ENCODE measurements at regions not wholly inside any gene's neighbourhood (a gene's known extent, or its start where the extent isn't known, plus 50 kb on each side); places are given as distances from the start of the nearest gene placed in this dataset.
A peak's percentile ranks its signal among the peaks of the same experiment; 100 is the strongest.

- Histone ChIP-seq H3K27ac (ENCODE audit: low read length) (peak overlapping the region; percentile 20), H3K4me3 (ENCODE audit: low read length) (no peak overlapping the region), H3K27me3 (ENCODE audit: control insufficient read depth, insufficient read depth, low read length) (no peaks in the 10 kb centered on the region), H3K4me1 (ENCODE audit: control insufficient read depth, insufficient read depth, low read length) (peaks cover 6% of the 10 kb centered on the region), H3K9me3 (replicated peaks; ENCODE audit: control insufficient read depth, low read depth, low read length) (no peaks in the 10 kb centered on the region), H3K36me3 (ENCODE audit: control insufficient read depth, insufficient read depth, low read length) (no peaks in the 10 kb centered on the region)
- DNase-seq: peak; percentile 31
- WGBS (ENCODE audit: insufficient coverage): no CpG with 5 or more reads among the region's 9 CpGs
Measured at GRCh38 chr3:145798696-145799537, 362.1 kb downstream of the PLOD2 start.

- no peaks in the 10 kb centered on the region for H3K27me3 ChIP-seq (ENCODE audit: control insufficient read depth, insufficient read depth, low read length)
- peaks cover 6% of the 10 kb centered on the region for H3K4me1 ChIP-seq (ENCODE audit: control insufficient read depth, insufficient read depth, low read length)
- H3K36me3 ChIP-seq (ENCODE audit: control insufficient read depth, insufficient read depth, low read length): no peaks in the 10 kb centered on the region
- H3K27ac ChIP-seq (ENCODE audit: low read length): no peak overlapping the region
- no peaks in the 10 kb centered on the region for H3K9me3 ChIP-seq (replicated peaks; ENCODE audit: control insufficient read depth, low read depth, low read length)
- H3K4me3 ChIP-seq (ENCODE audit: low read length): no peak overlapping the region
- no peak for DNase-seq
Measured at GRCh38 chr3:145801696-145802095, 359.3 kb downstream of the PLOD2 start.

DNA sequence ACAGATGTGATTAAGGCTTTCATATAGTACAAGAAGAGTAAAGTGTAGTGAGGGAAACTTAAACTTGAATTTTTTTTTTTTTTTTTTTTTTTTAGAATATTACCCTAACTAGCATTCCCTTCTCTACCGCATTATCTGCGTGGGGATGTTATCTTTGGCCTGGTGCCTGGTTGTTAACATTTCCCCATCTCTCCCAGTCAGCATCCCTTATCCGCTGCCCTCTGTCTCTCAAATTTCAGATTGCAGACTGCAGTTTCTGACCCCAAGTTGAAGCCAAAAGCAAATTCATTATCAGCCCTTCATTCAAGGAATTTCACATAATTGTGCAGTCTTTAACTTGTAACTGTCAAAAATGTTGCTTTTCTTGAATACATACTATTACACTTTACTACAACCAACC, 353.0 kb downstream of the PLOD2 start:
- no peaks in the 10 kb centered on the region for H3K9me3 ChIP-seq (replicated peaks; ENCODE audit: control insufficient read depth, low read depth, low read length)

GRCh38 chr3:145812391-145812790, 348.6 kb downstream of the PLOD2 start:
- no peak for DNase-seq
- H3K27me3 ChIP-seq (ENCODE audit: control insufficient read depth, insufficient read depth, low read length): no peaks in the 10 kb centered on the region
- no peaks in the 10 kb centered on the region for H3K4me1 ChIP-seq (ENCODE audit: control insufficient read depth, insufficient read depth, low read length)
- H3K27ac ChIP-seq (ENCODE audit: low read length): no peak overlapping the region
- no peaks in the 10 kb centered on the region for H3K36me3 ChIP-seq (ENCODE audit: control insufficient read depth, insufficient read depth, low read length)
- 100% methylated on average over 1 of the region's 5 CpGs for WGBS (ENCODE audit: insufficient coverage)
- no peak overlapping the region for H3K4me3 ChIP-seq (ENCODE audit: low read length)
- no peaks in the 10 kb centered on the region for H3K9me3 ChIP-seq (replicated peaks; ENCODE audit: control insufficient read depth, low read depth, low read length)

More for the DNA sequence above, 353.0 kb downstream of the PLOD2 start:
- H3K36me3 ChIP-seq (ENCODE audit: control insufficient read depth, insufficient read depth, low read length): no peaks in the 10 kb centered on the region
- H3K4me1 ChIP-seq (ENCODE audit: control insufficient read depth, insufficient read depth, low read length): no peaks in the 10 kb centered on the region
- H3K27me3 ChIP-seq (ENCODE audit: control insufficient read depth, insufficient read depth, low read length): no peaks in the 10 kb centered on the region
- H3K27ac ChIP-seq (ENCODE audit: low read length): no peak overlapping the region
- no peak overlapping the region for H3K4me3 ChIP-seq (ENCODE audit: low read length)
- WGBS (ENCODE audit: insufficient coverage): no CpG with 5 or more reads among the region's 3 CpGs
- DNase-seq: peak; percentile 38

DNA sequence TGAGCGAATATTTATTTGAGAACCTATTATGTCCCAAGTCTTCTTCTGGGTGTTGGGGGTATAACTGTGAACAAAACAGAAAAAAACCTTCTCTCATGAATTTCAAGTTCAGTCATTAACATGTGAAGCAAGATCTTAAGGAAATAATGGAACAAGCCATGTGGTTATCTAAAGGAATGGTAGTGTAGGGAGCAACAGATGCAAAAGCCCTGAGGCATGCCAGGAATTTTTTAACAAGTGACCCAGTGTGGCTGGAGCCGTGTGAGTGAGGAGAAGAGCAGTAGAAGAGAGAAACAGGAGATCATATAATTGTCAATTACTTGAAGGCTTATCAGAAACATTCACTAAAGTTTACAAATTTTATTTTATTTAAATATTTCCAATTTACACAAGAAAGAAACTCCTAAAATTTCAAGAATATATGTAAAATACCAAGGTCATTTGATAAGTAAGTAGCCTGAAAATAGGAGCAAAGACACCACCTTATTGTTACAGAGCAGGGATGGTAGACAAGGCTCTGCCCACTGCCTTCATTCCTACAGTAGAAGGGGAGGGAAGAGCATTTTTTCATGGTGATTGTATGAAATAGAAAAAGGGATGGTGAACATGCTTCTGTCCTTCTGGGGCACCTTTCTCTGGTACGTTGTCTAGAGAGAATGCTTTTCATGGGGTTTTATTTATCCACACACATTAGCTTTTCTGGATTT, 345.1 kb downstream of the PLOD2 start:
- H3K27ac ChIP-seq (ENCODE audit: low read length): no peak overlapping the region
- H3K36me3 ChIP-seq (ENCODE audit: control insufficient read depth, insufficient read depth, low read length): no peaks in the 10 kb centered on the region
- no peaks in the 10 kb centered on the region for H3K27me3 ChIP-seq (ENCODE audit: control insufficient read depth, insufficient read depth, low read length)
- no CpG with 5 or more reads among the region's 3 CpGs for WGBS (ENCODE audit: insufficient coverage)
- no peaks in the 10 kb centered on the region for H3K9me3 ChIP-seq (replicated peaks; ENCODE audit: control insufficient read depth, low read depth, low read length)
- no peak overlapping the region for H3K4me3 ChIP-seq (ENCODE audit: low read length)
- no peaks in the 10 kb centered on the region for H3K4me1 ChIP-seq (ENCODE audit: control insufficient read depth, insufficient read depth, low read length)
- DNase-seq: no peak

DNA sequence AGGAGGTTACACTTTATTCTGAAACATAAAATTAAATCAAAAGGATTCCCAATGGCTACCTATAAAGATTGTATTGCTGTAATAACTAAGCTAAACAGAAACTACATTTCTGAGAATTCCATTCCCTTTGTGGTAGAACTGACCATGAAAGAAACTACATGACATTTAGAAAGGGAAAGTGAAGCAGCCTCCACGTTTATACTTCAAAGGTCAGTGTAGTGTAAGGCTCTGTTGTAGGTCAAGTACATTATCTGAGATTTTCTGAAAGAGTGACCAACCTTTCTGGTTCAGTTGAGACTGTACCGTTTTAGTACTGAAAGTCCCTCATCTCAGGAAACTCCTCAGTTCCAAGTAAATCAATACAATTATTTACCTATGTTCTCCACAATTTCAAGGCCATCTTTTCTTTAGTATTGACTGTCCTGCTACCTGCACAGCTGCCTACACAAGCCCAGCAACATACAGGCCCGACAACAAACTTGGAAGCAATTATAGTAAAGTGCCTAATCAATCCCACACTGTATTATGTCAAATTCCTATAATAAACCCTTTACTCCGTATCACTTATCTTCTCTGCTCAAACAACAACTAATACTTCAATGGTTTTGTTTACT, 343.0 kb downstream of the PLOD2 start:
- DNase-seq: no peak
- H3K27ac ChIP-seq (ENCODE audit: low read length): no peak overlapping the region
- no peaks in the 10 kb centered on the region for H3K36me3 ChIP-seq (ENCODE audit: control insufficient read depth, insufficient read depth, low read length)
- no peaks in the 10 kb centered on the region for H3K4me1 ChIP-seq (ENCODE audit: control insufficient read depth, insufficient read depth, low read length)
- no peaks in the 10 kb centered on the region for H3K9me3 ChIP-seq (replicated peaks; ENCODE audit: control insufficient read depth, low read depth, low read length)
- H3K4me3 ChIP-seq (ENCODE audit: low read length): no peak overlapping the region
- no peaks in the 10 kb centered on the region for H3K27me3 ChIP-seq (ENCODE audit: control insufficient read depth, insufficient read depth, low read length)
- 100% methylated on average over 1 of the region's 4 CpGs for WGBS (ENCODE audit: insufficient coverage)

- WGBS (ENCODE audit: insufficient coverage): no CpG with 5 or more reads among the region's 2 CpGs
- no peak for DNase-seq
Measured at GRCh38 chr3:145820170-145820569, 340.8 kb downstream of the PLOD2 start.

DNA sequence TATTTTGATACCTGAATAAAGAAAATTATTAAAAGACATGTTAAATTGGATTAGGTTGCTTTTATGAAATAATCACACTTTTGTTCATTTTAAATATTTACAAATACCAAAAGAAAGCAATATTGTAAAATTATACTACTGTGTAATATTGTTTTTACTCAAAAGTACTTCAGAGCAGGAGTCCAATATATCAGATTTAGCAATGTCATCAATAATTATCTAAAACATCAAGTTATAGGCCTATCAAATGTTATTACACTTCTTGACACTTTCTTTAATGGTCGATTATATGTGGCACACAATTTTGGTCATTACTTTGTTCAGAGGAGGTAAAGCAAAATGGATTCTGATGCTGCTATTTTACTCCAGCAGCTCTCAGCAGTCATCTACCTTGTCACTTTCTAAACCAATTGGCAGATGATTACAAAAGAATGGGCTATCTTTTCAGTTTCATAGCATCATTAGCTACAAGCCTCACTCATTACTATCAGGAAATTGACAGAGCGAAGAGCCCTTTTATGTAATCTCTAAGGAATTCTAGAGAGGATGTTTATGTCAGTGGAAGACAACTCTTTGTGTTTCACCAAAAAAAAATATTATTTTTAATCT, 318.6 kb downstream of the PLOD2 start:
- no CpG with 5 or more reads among the region's 2 CpGs for WGBS (ENCODE audit: insufficient coverage)
- Histone ChIP-seq H3K27me3 (ENCODE audit: control insufficient read depth, insufficient read depth, low read length) (no peaks in the 10 kb centered on the region), H3K9me3 (replicated peaks; ENCODE audit: control insufficient read depth, low read depth, low read length) (no peaks in the 10 kb centered on the region), H3K36me3 (ENCODE audit: control insufficient read depth, insufficient read depth, low read length) (no peaks in the 10 kb centered on the region), H3K4me3 (ENCODE audit: low read length) (no peak overlapping the region), H3K27ac (ENCODE audit: low read length) (no peak overlapping the region), H3K4me1 (ENCODE audit: control insufficient read depth, insufficient read depth, low read length) (no peaks in the 10 kb centered on the region)
- DNase-seq: no peak

More at GRCh38 chr3:145820170-145820569, 340.8 kb downstream of the PLOD2 start:
- Histone ChIP-seq H3K27ac (ENCODE audit: low read length) (no peak overlapping the region), H3K9me3 (replicated peaks; ENCODE audit: control insufficient read depth, low read depth, low read length) (peaks cover 3% of the 10 kb centered on the region), H3K27me3 (ENCODE audit: control insufficient read depth, insufficient read depth, low read length) (no peaks in the 10 kb centered on the region), H3K4me3 (ENCODE audit: low read length) (no peak overlapping the region), H3K4me1 (ENCODE audit: control insufficient read depth, insufficient read depth, low read length) (no peaks in the 10 kb centered on the region), H3K36me3 (ENCODE audit: control insufficient read depth, insufficient read depth, low read length) (no peaks in the 10 kb centered on the region)

- Histone ChIP-seq H3K27ac (ENCODE audit: low read length) (no peak overlapping the region), H3K9me3 (replicated peaks; ENCODE audit: control insufficient read depth, low read depth, low read length) (no peaks in the 10 kb centered on the region), H3K4me3 (ENCODE audit: low read length) (no peak overlapping the region), H3K27me3 (ENCODE audit: control insufficient read depth, insufficient read depth, low read length) (no peaks in the 10 kb centered on the region), H3K4me1 (ENCODE audit: control insufficient read depth, insufficient read depth, low read length) (no peaks in the 10 kb centered on the region), H3K36me3 (ENCODE audit: control insufficient read depth, insufficient read depth, low read length) (no peaks in the 10 kb centered on the region)
- no CpG with 5 or more reads among the region's 1 CpG for WGBS (ENCODE audit: insufficient coverage)
- no peak for DNase-seq
Measured at GRCh38 chr3:145843561-145843960, 317.4 kb downstream of the PLOD2 start.

GRCh38 chr3:145849115-145849514, 311.9 kb downstream of the PLOD2 start:
- no peaks in the 10 kb centered on the region for H3K4me1 ChIP-seq (ENCODE audit: control insufficient read depth, insufficient read depth, low read length)
- no peak for DNase-seq
- no CpG with 5 or more reads among the region's 1 CpG for WGBS (ENCODE audit: insufficient coverage)
- H3K4me3 ChIP-seq (ENCODE audit: low read length): no peak overlapping the region
- H3K27ac ChIP-seq (ENCODE audit: low read length): no peak overlapping the region
- H3K27me3 ChIP-seq (ENCODE audit: control insufficient read depth, insufficient read depth, low read length): no peaks in the 10 kb centered on the region
- no peaks in the 10 kb centered on the region for H3K36me3 ChIP-seq (ENCODE audit: control insufficient read depth, insufficient read depth, low read length)
- no peaks in the 10 kb centered on the region for H3K9me3 ChIP-seq (replicated peaks; ENCODE audit: control insufficient read depth, low read depth, low read length)

Measured in muscle of leg (tissue), 3 donors.